ENCODE measurements at regions not wholly inside any gene's neighbourhood (a gene's known extent, or its start where the extent isn't known, plus 50 kb on each side); places are given as distances from the start of the nearest gene placed in this dataset.
A peak's percentile ranks its signal among the peaks of the same experiment; 100 is the strongest.

- no peaks in the 10 kb centered on the region for H3K36me3 Mint-ChIP-seq (ENCODE audit: insufficient read depth in 2 of 2)
- H3K4me3 Mint-ChIP-seq = no peak overlapping the region
- DNase-seq (no peak), ATAC-seq (replicated peaks in 1 of 2) (no peak)
- no peak overlapping the region for H3K27ac Mint-ChIP-seq
- no peaks in the 10 kb centered on the region for H3K27me3 Mint-ChIP-seq (ENCODE audit: low read depth)
- no peaks in the 10 kb centered on the region for H3K9me3 Mint-ChIP-seq
- no peaks in the 10 kb centered on the region for H3K4me1 Mint-ChIP-seq (ENCODE audit: low read depth)
Observed at GRCh38 chr2:136534811-136535210, 230.5 kb upstream of the THSD7B start.

DNA sequence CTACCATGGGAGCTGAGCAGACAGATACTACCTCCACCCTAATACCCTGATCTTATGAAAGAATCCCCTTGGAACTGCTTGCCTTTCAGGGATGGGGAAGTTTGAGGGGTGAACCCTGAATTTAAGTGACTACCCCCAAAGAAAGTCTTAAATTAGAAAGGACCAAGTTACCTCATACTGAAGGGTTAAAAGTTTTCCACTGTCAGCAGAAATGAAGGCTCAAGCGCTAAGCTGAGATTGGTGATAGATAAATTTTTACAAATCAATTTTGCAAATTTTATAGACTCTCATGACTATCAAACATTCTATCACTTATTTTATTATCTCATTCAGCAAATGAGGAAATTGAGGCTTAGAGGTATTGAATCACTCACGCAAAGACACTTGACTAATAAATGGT is 233.2 kb upstream of the THSD7B start:
- DNase-seq (no peak), ATAC-seq (replicated peaks in 1 of 2) (no peak)
- no peak overlapping the region for H3K27ac Mint-ChIP-seq
- H3K9me3 Mint-ChIP-seq = peaks cover 0 to 5% of the 10 kb centered on the region in 2 donors
- H3K36me3 Mint-ChIP-seq (ENCODE audit: insufficient read depth in 2 of 2) = no peaks in the 10 kb centered on the region
- H3K4me1 Mint-ChIP-seq (ENCODE audit: low read depth) = no peaks in the 10 kb centered on the region
- peaks cover 9% of the 10 kb centered on the region for H3K27me3 Mint-ChIP-seq (ENCODE audit: low read depth)
- no peak overlapping the region for H3K4me3 Mint-ChIP-seq

- H3K27me3 Mint-ChIP-seq (ENCODE audit: low read depth) = peaks cover 9% of the 10 kb centered on the region
- no peak overlapping the region for H3K4me3 Mint-ChIP-seq
- DNase-seq (no peak), ATAC-seq (replicated peaks in 1 of 2) (no peak)
- peaks cover 0 to 5% of the 10 kb centered on the region in 2 donors for H3K9me3 Mint-ChIP-seq
- no peaks in the 10 kb centered on the region for H3K4me1 Mint-ChIP-seq (ENCODE audit: low read depth)
- no peaks in the 10 kb centered on the region for H3K36me3 Mint-ChIP-seq (ENCODE audit: insufficient read depth in 2 of 2)
- H3K27ac Mint-ChIP-seq = no peak overlapping the region
Observed at GRCh38 chr2:136531731-136532130, 233.6 kb upstream of the THSD7B start.

DNA sequence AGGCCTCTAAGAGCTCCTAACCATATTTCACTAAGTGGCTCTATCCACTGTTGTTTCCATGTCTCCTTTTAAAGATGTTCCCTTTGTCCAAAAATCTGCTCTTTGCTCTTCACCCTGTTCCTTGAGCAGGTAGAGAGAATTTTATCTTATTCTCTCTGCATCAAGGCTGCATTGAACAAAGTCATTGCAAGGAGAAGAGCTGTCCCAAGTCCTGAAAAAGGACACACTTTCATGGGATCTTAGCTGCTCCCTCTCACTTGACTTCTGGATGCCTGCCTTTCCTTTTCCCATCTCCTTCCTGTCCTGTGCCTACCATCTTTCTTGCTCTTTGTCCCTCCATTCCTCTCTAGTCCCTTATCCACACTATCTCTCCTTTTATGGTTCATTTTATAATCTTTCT is 235.2 kb upstream of the THSD7B start:
- peaks cover 9% of the 10 kb centered on the region for H3K27me3 Mint-ChIP-seq (ENCODE audit: low read depth)
- no peak overlapping the region for H3K27ac Mint-ChIP-seq
- no peaks in the 10 kb centered on the region for H3K36me3 Mint-ChIP-seq (ENCODE audit: insufficient read depth in 2 of 2)
- no peaks in the 10 kb centered on the region for H3K4me1 Mint-ChIP-seq (ENCODE audit: low read depth)
- H3K4me3 Mint-ChIP-seq = no peak overlapping the region
- ATAC-seq (replicated peaks in 1 of 2) = no peak
- DNase-seq = no peak
- peaks cover 0 to 5% of the 10 kb centered on the region in 2 donors for H3K9me3 Mint-ChIP-seq

GRCh38 chr2:136527560-136527959 is 237.8 kb upstream of the THSD7B start:
- Mint-ChIP-seq H3K27me3 (ENCODE audit: low read depth) (peaks cover 9% of the 10 kb centered on the region), H3K27ac (no peak overlapping the region), H3K4me1 (ENCODE audit: low read depth) (no peaks in the 10 kb centered on the region), H3K4me3 (no peak overlapping the region), H3K9me3 (peaks cover 0 to 5% of the 10 kb centered on the region in 2 donors), H3K36me3 (ENCODE audit: insufficient read depth in 2 of 2) (no peaks in the 10 kb centered on the region)
- ATAC-seq (replicated peaks in 1 of 2) = no peak
- DNase-seq = peak in 1 of 2 donors; percentile 2

DNA sequence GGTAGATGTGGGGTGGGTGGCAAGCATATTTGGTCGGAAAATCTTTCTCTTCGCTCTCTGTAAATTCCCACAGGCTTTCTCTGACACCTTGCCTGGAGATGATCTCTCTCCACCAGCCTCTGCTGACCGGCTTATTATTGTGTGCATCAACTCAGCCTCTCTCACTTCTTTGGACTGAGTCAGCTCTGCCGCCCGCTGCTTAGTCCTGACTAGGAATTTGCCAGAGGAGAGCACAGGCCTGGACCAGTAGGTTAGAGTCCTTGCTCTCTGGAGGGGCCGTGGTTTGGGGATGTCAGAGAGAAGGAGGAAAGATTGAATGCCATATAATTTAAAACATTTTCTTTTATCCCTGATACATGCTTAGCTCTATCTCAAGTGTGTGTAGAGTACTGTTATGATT is 242.6 kb upstream of the THSD7B start:
- Mint-ChIP-seq H3K27me3 (ENCODE audit: low read depth) (peaks cover 7% of the 10 kb centered on the region), H3K27ac (no peak overlapping the region), H3K4me3 (no peak overlapping the region), H3K9me3 (no peaks in the 10 kb centered on the region), H3K36me3 (ENCODE audit: insufficient read depth in 2 of 2) (no peaks in the 10 kb centered on the region), H3K4me1 (ENCODE audit: low read depth) (no peaks in the 10 kb centered on the region)
- no peak for DNase-seq
- no peak for ATAC-seq (replicated peaks in 1 of 2)

DNA sequence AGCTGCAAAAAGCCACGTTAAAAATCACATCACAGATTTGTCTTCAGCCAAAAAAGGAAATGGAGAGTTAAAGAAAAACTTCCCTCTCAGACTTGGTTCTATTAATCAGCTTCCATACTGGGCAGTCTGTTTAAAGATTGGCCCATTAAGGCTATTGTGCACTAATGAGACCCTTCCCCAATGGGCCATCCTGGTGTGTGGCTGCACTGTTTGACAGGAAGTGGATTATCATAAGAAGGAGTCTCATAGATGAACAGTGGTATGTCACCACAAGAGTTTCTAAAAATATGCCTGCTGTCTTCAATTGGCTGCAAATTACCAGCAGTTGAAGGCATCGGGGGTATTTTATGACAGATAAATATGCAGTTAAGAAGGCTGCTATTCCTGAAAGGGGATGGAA is 247.6 kb upstream of the THSD7B start:
- no peak overlapping the region for H3K4me3 Mint-ChIP-seq
- ATAC-seq (replicated peaks in 1 of 2) = no peak
- DNase-seq = no peak
- no peaks in the 10 kb centered on the region for H3K9me3 Mint-ChIP-seq
- H3K36me3 Mint-ChIP-seq (ENCODE audit: insufficient read depth in 2 of 2) = no peaks in the 10 kb centered on the region
- H3K27me3 Mint-ChIP-seq (ENCODE audit: low read depth) = peaks cover 14% of the 10 kb centered on the region
- no peaks in the 10 kb centered on the region for H3K4me1 Mint-ChIP-seq (ENCODE audit: low read depth)
- no peak overlapping the region for H3K27ac Mint-ChIP-seq

GRCh38 chr2:136510244-136510643 is 255.1 kb upstream of the THSD7B start:
- Mint-ChIP-seq H3K4me3 (no peak overlapping the region), H3K9me3 (no peaks in the 10 kb centered on the region), H3K27me3 (ENCODE audit: low read depth) (peaks cover 27% of the 10 kb centered on the region), H3K27ac (no peak overlapping the region), H3K4me1 (ENCODE audit: low read depth) (no peaks in the 10 kb centered on the region), H3K36me3 (ENCODE audit: insufficient read depth in 2 of 2) (no peaks in the 10 kb centered on the region)
- DNase-seq = no peak
- ATAC-seq (replicated peaks in 1 of 2) = no peak

DNA sequence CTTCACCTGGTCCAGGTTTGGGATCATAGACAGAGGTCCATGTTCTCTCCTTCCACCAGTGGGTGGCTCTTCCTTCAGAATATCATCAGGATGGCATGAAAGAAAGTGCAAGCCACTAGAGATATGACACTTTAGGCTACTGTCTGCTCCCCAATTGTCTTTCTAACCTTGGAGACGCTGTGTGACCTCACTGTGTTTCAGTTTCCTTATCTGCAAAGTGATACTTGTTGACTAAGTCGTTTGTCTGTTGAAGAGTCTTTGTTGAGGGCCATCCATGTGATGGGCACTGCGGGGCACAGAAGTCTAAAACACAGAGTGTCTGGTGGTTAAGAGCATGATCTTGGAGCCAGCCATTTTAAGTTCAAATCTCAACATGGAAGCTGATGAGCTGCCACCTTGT is 259.9 kb upstream of the THSD7B start:
- ATAC-seq (replicated peaks in 1 of 2) (no peak), DNase-seq (no peak)
- Mint-ChIP-seq H3K4me3 (no peak overlapping the region), H3K36me3 (ENCODE audit: insufficient read depth in 2 of 2) (no peaks in the 10 kb centered on the region), H3K9me3 (no peaks in the 10 kb centered on the region), H3K27me3 (ENCODE audit: low read depth) (peaks cover 26% of the 10 kb centered on the region), H3K4me1 (ENCODE audit: low read depth) (no peaks in the 10 kb centered on the region), H3K27ac (no peak overlapping the region)

GRCh38 chr2:136502660-136503059 is 262.7 kb upstream of the THSD7B start:
- peaks cover 20% of the 10 kb centered on the region for H3K27me3 Mint-ChIP-seq (ENCODE audit: low read depth)
- no peak for DNase-seq
- no peaks in the 10 kb centered on the region for H3K36me3 Mint-ChIP-seq (ENCODE audit: insufficient read depth in 2 of 2)
- no peak overlapping the region for H3K27ac Mint-ChIP-seq
- H3K4me3 Mint-ChIP-seq = no peak overlapping the region
- ATAC-seq (replicated peaks in 1 of 2) = no peak
- H3K4me1 Mint-ChIP-seq (ENCODE audit: low read depth) = no peaks in the 10 kb centered on the region
- H3K9me3 Mint-ChIP-seq = no peaks in the 10 kb centered on the region

- Mint-ChIP-seq H3K27ac (no peak overlapping the region), H3K4me1 (ENCODE audit: low read depth) (no peaks in the 10 kb centered on the region)
- no peak for ATAC-seq (replicated peaks in 1 of 2)
Observed at GRCh38 chr2:136497709-136498108, 267.6 kb upstream of the THSD7B start.

GRCh38 chr2:136496966-136497365 is 268.4 kb upstream of the THSD7B start:
- Mint-ChIP-seq H3K36me3 (ENCODE audit: insufficient read depth in 2 of 2) (no peaks in the 10 kb centered on the region), H3K9me3 (no peaks in the 10 kb centered on the region), H3K4me1 (ENCODE audit: low read depth) (no peaks in the 10 kb centered on the region), H3K27me3 (ENCODE audit: low read depth) (peaks cover 23% of the 10 kb centered on the region), H3K27ac (no peak overlapping the region), H3K4me3 (no peak overlapping the region)
- DNase-seq = no peak
- no peak for ATAC-seq (replicated peaks in 1 of 2)

More at GRCh38 chr2:136497709-136498108, 267.6 kb upstream of the THSD7B start:
- peaks cover 23% of the 10 kb centered on the region for H3K27me3 Mint-ChIP-seq (ENCODE audit: low read depth)
- H3K4me3 Mint-ChIP-seq = no peak overlapping the region
- H3K9me3 Mint-ChIP-seq = no peaks in the 10 kb centered on the region
- DNase-seq = no peak
- no peaks in the 10 kb centered on the region for H3K36me3 Mint-ChIP-seq (ENCODE audit: insufficient read depth in 2 of 2)

GRCh38 chr2:136495636-136496035 is 269.7 kb upstream of the THSD7B start:
- H3K4me1 Mint-ChIP-seq (ENCODE audit: low read depth) = no peaks in the 10 kb centered on the region
- peaks cover 30% of the 10 kb centered on the region for H3K27me3 Mint-ChIP-seq (ENCODE audit: low read depth)
- H3K9me3 Mint-ChIP-seq = no peaks in the 10 kb centered on the region
- no peaks in the 10 kb centered on the region for H3K36me3 Mint-ChIP-seq (ENCODE audit: insufficient read depth in 2 of 2)
- ATAC-seq (replicated peaks in 1 of 2) (no peak), DNase-seq (no peak)
- no peak overlapping the region for H3K4me3 Mint-ChIP-seq
- no peak overlapping the region for H3K27ac Mint-ChIP-seq

- ATAC-seq (replicated peaks in 1 of 2) (no peak), DNase-seq (no peak)
- Mint-ChIP-seq H3K4me3 (no peak overlapping the region), H3K27ac (no peak overlapping the region), H3K4me1 (ENCODE audit: low read depth) (no peaks in the 10 kb centered on the region), H3K36me3 (ENCODE audit: insufficient read depth in 2 of 2) (no peaks in the 10 kb centered on the region), H3K9me3 (no peaks in the 10 kb centered on the region), H3K27me3 (ENCODE audit: low read depth) (peaks cover 22% of the 10 kb centered on the region)
Observed at GRCh38 chr2:136492901-136493300, 272.4 kb upstream of the THSD7B start.
